ENCODE measurements at regions not wholly inside any gene's neighbourhood (a gene's known extent, or its start where the extent isn't known, plus 50 kb on each side); places are given as distances from the start of the nearest gene placed in this dataset.

GRCh38 chr13:77429320-77430142 is 102.6 kb upstream of the MYCBP2 start:
- no peak for DNase-seq (ENCODE audit: low read depth)
- no peak overlapping the region for H3K4me3 ChIP-seq (ENCODE audit: low read depth, low read length)

- H3K4me3 ChIP-seq (ENCODE audit: low read depth, low read length), result no peak overlapping the region
These were observed 98.8 kb upstream of the MYCBP2 start for GRCh38 chr13:77425705-77426104.

DNA sequence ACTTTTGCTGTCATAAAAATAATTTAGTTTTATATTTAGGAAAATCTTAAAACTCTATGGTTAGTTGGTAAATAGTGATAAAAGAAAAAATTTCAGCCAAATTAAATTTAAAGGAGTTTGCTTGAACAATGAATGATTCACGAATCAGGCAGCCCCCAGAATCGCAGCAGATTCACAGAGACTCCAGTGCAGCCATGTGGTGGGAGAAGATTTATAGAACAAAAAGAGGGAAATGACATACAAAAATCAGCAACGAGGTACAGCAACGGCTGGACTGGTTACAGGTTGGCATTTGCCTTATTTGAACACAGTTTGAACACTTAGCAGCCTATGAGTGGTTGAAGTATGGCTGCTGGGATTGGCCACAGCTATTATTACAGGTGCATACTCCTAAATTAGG is 96.4 kb upstream of the MYCBP2 start:
- no peak for DNase-seq (ENCODE audit: low read depth)

More at GRCh38 chr13:77425705-77426104, 98.8 kb upstream of the MYCBP2 start:
- DNase-seq (ENCODE audit: low read depth), result no peak

GRCh38 chr13:77422724-77423123 is 95.8 kb upstream of the MYCBP2 start:
- no peak for DNase-seq (ENCODE audit: low read depth)
- H3K4me3 ChIP-seq (ENCODE audit: low read depth, low read length), result no peak overlapping the region

More for the DNA sequence above, 96.4 kb upstream of the MYCBP2 start:
- H3K4me3 ChIP-seq (ENCODE audit: low read depth, low read length), result no peak overlapping the region

GRCh38 chr13:77417897-77418296 is 91.0 kb upstream of the MYCBP2 start:
- DNase-seq (ENCODE audit: low read depth), result no peak
- no peak overlapping the region for H3K4me3 ChIP-seq (ENCODE audit: low read depth, low read length)

- no peak for DNase-seq (ENCODE audit: low read depth)
- no peak overlapping the region for H3K4me3 ChIP-seq (ENCODE audit: low read depth, low read length)
These were observed 89.8 kb upstream of the MYCBP2 start for GRCh38 chr13:77416666-77417212.

- no peak overlapping the region for H3K4me3 ChIP-seq (ENCODE audit: low read depth, low read length)
- DNase-seq (ENCODE audit: low read depth), result no peak
These were observed 88.6 kb upstream of the MYCBP2 start for GRCh38 chr13:77415253-77416071.

DNA sequence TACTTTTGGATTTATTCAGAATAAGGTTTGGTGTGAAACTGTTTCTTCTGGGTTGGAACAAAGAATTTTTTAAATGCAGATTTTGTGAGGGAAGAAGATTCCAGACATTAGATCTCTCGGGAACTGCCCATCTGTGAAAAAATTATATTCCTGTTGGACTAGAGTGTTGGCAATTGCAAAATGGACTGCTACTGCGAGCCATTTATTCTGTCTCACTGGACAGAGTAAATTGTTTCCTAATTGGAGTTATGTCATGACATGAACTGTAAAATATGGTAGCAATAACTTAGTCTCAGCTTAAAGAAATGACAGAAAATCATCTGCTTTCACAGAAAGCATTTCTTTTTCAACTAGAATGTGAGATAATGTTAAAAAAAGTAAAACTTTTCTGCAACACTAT is 86.0 kb upstream of the MYCBP2 start:
- no peak overlapping the region for H3K4me3 ChIP-seq (ENCODE audit: low read depth, low read length)
- DNase-seq (ENCODE audit: low read depth), result no peak

DNA sequence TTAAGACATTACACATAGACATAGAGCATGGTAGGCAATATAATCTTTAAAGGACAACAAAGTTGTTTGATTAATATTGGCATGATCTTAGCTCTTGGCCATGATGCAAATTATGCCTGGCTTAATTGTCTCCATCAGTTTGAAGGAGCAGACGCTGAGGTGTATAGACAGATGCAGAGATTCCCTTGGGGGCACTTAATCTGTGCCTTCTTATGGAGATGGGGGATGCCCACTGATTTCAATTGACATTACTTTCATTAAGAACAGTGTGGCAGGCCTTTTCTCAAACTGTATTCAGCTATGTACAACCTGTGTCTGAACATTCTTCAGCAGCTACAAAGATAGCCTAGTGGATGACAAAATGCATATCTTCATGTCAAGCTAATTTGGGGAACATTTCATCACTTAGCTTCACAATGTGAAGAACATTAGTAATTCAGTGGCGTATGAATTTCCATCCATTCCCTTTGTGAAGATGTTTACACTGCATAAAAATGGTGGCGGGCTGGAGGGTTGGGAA is 85.3 kb upstream of the MYCBP2 start:
- DNase-seq (ENCODE audit: low read depth), result no peak
- no peak overlapping the region for H3K4me3 ChIP-seq (ENCODE audit: low read depth, low read length)

DNA sequence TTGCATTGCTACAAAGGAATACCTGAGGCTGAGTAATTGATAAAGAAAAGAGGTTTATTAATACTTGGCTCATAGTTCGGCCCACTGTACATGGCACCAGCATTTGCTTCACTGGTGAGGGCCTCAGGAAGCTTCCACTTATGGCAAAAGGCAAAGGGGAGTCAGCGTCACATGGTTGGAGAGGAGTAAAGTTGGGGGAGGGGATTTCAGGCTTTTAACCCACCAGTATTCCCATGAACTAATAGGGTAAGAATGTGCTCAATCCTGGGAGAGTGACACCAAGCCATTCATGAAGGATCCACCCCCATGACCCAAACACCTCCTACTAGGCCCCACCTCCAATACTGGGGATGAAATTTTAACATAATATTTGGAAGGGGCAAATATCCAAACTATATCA is 82.5 kb upstream of the MYCBP2 start:
- no peak for DNase-seq (ENCODE audit: low read depth)
- H3K4me3 ChIP-seq (ENCODE audit: low read depth, low read length), result no peak overlapping the region

GRCh38 chr13:77406644-77407440 is 79.9 kb upstream of the MYCBP2 start:
- DNase-seq (ENCODE audit: low read depth), result no peak
- H3K4me3 ChIP-seq (ENCODE audit: low read depth, low read length), result no peak overlapping the region

DNA sequence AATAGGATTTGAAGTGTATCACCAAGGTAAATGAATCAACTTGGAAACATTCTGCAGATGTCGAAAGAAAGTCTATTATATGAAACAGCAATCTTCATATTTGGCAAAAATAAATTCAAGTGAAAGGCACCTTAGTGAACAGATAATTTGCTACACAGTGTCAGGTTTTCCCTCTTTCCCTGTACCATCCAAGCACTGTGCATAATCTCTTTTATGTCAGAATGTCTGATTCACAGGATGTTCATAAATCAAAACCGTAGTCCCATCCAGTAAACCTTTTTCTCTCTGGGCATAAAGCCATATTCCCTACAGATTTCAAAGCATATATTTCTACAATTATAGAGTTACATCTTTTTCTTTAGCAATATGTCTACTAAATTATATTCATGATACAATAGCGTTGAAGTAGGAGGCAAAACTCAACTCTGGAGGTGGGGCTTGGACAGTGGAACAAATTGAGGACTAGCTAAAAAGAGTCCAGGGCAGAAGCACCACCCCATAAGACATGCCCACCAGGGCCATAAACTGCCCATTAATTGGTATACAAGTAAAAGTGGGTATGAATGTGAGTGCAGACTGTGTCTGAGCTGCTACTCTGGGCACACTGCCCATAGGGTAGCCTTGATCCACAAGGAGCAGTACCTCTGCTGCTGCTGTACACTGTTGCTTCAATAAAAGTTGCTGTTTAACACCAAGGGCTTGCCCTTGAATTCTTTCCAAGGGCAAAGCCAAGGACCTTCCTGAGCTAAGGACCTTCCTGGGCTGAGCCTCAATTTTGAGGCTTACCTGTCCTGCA is 72.1 kb upstream of the MYCBP2 start:
- no peak overlapping the region for H3K4me3 ChIP-seq (ENCODE audit: low read depth, low read length)
- no peak for DNase-seq (ENCODE audit: low read depth)

- H3K4me3 ChIP-seq (ENCODE audit: low read depth, low read length), result no peak overlapping the region
- no peak for DNase-seq (ENCODE audit: low read depth)
These were observed 70.7 kb upstream of the MYCBP2 start for GRCh38 chr13:77397636-77398035.

DNA sequence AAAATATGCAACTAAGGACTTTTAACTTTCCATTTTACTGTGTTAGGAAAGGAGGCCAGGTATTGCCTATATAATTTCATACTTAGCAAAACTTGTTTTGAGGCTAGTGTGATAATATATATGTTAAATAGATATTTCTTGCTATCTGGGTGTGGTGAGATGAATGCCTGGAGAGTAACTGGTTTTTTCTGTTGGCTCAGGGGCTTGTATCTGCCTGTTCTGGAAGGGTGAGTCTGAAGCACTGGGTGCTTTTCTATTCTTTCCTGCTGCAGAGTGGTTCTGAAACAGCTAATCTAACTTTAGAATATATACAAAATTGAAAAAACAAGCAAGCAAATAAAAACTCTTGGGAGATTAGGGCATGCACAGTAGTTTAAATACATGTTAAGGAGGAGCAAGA is 64.6 kb upstream of the MYCBP2 start:
- no peak overlapping the region for H3K4me3 ChIP-seq (ENCODE audit: low read depth, low read length)

DNA sequence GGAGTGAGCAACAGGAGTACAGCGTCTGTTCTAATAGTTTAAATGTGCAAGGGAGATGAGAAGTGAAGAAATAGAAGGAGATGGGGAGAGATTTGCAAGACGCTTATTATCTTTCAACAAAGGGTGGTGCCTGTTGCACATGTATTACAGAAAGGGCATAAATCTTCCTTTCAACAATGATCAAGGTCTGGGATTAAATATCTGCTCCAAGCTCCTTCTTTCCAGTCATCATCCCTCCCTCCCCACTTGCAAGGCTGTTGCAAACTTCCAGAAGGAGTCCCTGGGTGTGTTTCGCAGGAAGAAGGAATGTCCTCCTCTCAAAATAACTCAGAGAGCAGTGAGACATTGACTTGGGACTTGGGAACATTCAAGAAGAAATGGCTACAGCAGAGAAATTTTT is 63.5 kb upstream of the MYCBP2 start:
- peak; percentile 17 for DNase-seq (ENCODE audit: low read depth)
- H3K4me3 ChIP-seq (ENCODE audit: low read depth, low read length), result no peak overlapping the region

More for the DNA sequence above, 64.6 kb upstream of the MYCBP2 start:
- DNase-seq (ENCODE audit: low read depth), result no peak

- H3K4me3 ChIP-seq (ENCODE audit: low read depth, low read length), result no peak overlapping the region
- no peak for DNase-seq (ENCODE audit: low read depth)
These were observed 62.7 kb upstream of the MYCBP2 start for GRCh38 chr13:77389625-77390000.

GRCh38 chr13:77388944-77389624 is 62.2 kb upstream of the MYCBP2 start:
- no peak overlapping the region for H3K4me3 ChIP-seq (ENCODE audit: low read depth, low read length)
- DNase-seq (ENCODE audit: low read depth), result no peak

GRCh38 chr13:77387607-77388200 is 60.8 kb upstream of the MYCBP2 start:
- no peak for DNase-seq (ENCODE audit: low read depth)
- no peak overlapping the region for H3K4me3 ChIP-seq (ENCODE audit: low read depth, low read length)

All from skeletal muscle cell (primary cell).